ENCODE measurements at regions not wholly inside any gene's neighbourhood (a gene's known extent, or its start where the extent isn't known, plus 50 kb on each side); places are given as distances from the start of the nearest gene placed in this dataset.

GRCh38 chr6:6882592-6882991 is 225.2 kb upstream of the RREB1 start:
- TF ChIP-seq ARNTL (CRISPR knock-in tag; IDR thresholded peaks at IDR 0.05; ENCODE audit: borderline replicate concordance, low read depth) (no peak), CSDC2 (CRISPR knock-in tag; IDR thresholded peaks at IDR 0.05) (no peak), ZNF565 (CRISPR knock-in tag; conservative IDR thresholded peaks at IDR 0.05; ENCODE audit: low read depth) (no peak), TOX (CRISPR knock-in tag; IDR thresholded peaks at IDR 0.05; ENCODE audit: borderline replicate concordance) (no peak), PATZ1 (CRISPR knock-in tag; IDR thresholded peaks at IDR 0.05; ENCODE audit: borderline replicate concordance) (no peak), ZC3H10 (CRISPR knock-in tag; IDR thresholded peaks at IDR 0.05) (no peak), TCF4 (CRISPR knock-in tag; IDR thresholded peaks at IDR 0.05; ENCODE audit: borderline replicate concordance) (no peak), BACH2 (CRISPR knock-in tag; IDR thresholded peaks at IDR 0.05; ENCODE audit: borderline replicate concordance) (no peak), ESRRG (CRISPR knock-in tag; IDR thresholded peaks at IDR 0.05) (no peak), RARB (CRISPR knock-in tag; IDR thresholded peaks at IDR 0.05) (no peak)
- TF ChIP-seq, protein P1, sequence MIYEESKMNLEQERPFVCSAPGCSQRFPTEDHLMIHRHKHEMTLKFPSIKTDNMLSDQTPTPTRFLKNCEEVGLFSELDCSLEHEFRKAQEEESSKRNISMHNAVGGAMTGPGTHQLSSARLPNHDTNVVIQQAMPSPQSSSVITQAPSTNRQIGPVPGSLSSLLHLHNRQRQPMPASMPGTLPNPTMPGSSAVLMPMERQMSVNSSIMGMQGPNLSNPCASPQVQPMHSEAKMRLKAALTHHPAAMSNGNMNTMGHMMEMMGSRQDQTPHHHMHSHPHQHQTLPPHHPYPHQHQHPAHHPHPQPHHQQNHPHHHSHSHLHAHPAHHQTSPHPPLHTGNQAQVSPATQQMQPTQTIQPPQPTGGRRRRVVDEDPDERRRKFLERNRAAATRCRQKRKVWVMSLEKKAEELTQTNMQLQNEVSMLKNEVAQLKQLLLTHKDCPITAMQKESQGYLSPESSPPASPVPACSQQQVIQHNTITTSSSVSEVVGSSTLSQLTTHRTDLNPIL (CRISPR knock-in tag; IDR thresholded peaks at IDR 0.05; ENCODE audit: low read depth) = no peak
- TF ChIP-seq, protein P2, sequence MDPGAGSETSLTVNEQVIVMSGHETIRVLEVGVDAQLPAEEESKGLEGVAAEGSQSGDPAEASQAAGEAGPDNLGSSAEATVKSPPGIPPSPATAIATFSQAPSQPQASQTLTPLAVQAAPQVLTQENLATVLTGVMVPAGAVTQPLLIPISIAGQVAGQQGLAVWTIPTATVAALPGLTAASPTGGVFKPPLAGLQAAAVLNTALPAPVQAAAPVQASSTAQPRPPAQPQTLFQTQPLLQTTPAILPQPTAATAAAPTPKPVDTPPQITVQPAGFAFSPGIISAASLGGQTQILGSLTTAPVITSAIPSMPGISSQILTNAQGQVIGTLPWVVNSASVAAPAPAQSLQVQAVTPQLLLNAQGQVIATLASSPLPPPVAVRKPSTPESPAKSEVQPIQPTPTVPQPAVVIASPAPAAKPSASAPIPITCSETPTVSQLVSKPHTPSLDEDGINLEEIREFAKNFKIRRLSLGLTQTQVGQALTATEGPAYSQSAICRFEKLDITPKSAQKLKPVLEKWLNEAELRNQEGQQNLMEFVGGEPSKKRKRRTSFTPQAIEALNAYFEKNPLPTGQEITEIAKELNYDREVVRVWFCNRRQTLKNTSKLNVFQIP (CRISPR knock-in tag; IDR thresholded peaks at IDR 0.05; ENCODE audit: borderline replicate concordance, low read depth) = no peak
- TF ChIP-seq, protein P3, sequence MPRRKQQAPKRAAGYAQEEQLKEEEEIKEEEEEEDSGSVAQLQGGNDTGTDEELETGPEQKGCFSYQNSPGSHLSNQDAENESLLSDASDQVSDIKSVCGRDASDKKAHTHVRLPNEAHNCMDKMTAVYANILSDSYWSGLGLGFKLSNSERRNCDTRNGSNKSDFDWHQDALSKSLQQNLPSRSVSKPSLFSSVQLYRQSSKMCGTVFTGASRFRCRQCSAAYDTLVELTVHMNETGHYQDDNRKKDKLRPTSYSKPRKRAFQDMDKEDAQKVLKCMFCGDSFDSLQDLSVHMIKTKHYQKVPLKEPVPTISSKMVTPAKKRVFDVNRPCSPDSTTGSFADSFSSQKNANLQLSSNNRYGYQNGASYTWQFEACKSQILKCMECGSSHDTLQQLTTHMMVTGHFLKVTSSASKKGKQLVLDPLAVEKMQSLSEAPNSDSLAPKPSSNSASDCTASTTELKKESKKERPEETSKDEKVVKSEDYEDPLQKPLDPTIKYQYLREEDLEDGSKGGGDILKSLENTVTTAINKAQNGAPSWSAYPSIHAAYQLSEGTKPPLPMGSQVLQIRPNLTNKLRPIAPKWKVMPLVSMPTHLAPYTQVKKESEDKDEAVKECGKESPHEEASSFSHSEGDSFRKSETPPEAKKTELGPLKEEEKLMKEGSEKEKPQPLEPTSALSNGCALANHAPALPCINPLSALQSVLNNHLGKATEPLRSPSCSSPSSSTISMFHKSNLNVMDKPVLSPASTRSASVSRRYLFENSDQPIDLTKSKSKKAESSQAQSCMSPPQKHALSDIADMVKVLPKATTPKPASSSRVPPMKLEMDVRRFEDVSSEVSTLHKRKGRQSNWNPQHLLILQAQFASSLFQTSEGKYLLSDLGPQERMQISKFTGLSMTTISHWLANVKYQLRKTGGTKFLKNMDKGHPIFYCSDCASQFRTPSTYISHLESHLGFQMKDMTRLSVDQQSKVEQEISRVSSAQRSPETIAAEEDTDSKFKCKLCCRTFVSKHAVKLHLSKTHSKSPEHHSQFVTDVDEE (CRISPR knock-in tag; IDR thresholded peaks at IDR 0.05) = no peak

Measured in SK-N-SH treated with all-trans-retinoic acid at 6 μM for 48 hours (cell line).